HG02759 (cell line): ENCODE measurements at regions not wholly inside any gene's neighbourhood (a gene's known extent, or its start where the extent isn't known, plus 50 kb on each side); places are given as distances from the start of the nearest gene placed in this dataset.

Experiments used
- ATAC-seq: cut with Tn5 transposase; IDR thresholded peaks from one replicate; pipeline ENCODE4 v1.9.1; 2021; ENCODE audit warnings: mild to moderate bottlenecking, moderate library complexity; ENCODE audit not compliant: unreplicated experiment

- ATAC-seq, result peak; percentile 61
Observed at GRCh38 chr18:68623342-68623741, 91.6 kb downstream of the TMX3 start.

- ATAC-seq, result no peak
Observed at GRCh38 chr18:68611311-68611710, 103.6 kb downstream of the TMX3 start.

GRCh38 chr18:68608851-68609490 lies 105.9 kb downstream of the TMX3 start:
- ATAC-seq, result no peak

- ATAC-seq, result no peak
Observed at GRCh38 chr18:68607852-68608251, 107.1 kb downstream of the TMX3 start.

- ATAC-seq, result no peak
Observed at GRCh38 chr18:68604256-68604655, 110.7 kb downstream of the TMX3 start.

- no peak for ATAC-seq
Observed at GRCh38 chr18:68596016-68596415, 118.9 kb downstream of the TMX3 start.

- ATAC-seq, result no peak
Observed at GRCh38 chr18:68588169-68588568, 126.7 kb downstream of the TMX3 start.

- no peak for ATAC-seq
Observed at GRCh38 chr18:68583685-68584084, 131.2 kb downstream of the TMX3 start.

GRCh38 chr18:68574311-68574710 lies 140.6 kb downstream of the TMX3 start:
- no peak for ATAC-seq

GRCh38 chr18:68569936-68570335 lies 145.0 kb downstream of the TMX3 start:
- no peak for ATAC-seq

GRCh38 chr18:68568364-68569155 lies 146.3 kb downstream of the TMX3 start:
- no peak for ATAC-seq

- ATAC-seq, result no peak
Observed at GRCh38 chr18:68566991-68567390, 147.9 kb downstream of the TMX3 start.

- ATAC-seq, result no peak
Observed at GRCh38 chr18:68564961-68565360, 149.9 kb downstream of the TMX3 start.

GRCh38 chr18:68564351-68564750 lies 150.6 kb downstream of the TMX3 start:
- no peak for ATAC-seq

- ATAC-seq, result no peak
Observed at GRCh38 chr18:68560128-68560527, 154.8 kb downstream of the TMX3 start.

GRCh38 chr18:68557183-68557582 lies 157.7 kb downstream of the TMX3 start:
- ATAC-seq, result no peak

GRCh38 chr18:68555879-68556301 lies 159.0 kb downstream of the TMX3 start:
- ATAC-seq, result no peak

GRCh38 chr18:68548904-68549870 lies 165.7 kb downstream of the TMX3 start:
- no peak for ATAC-seq

GRCh38 chr18:68543344-68543743 lies 171.6 kb downstream of the TMX3 start:
- ATAC-seq, result no peak

- ATAC-seq, result no peak
Observed at GRCh38 chr18:68542846-68543245, 172.1 kb downstream of the TMX3 start.

- no peak for ATAC-seq
Observed at GRCh38 chr18:68533641-68534040, 181.3 kb downstream of the TMX3 start.
